GM10266 (cell line): ENCODE measurements at regions not wholly inside any gene's neighbourhood (a gene's known extent, or its start where the extent isn't known, plus 50 kb on each side); places are given as distances from the start of the nearest gene placed in this dataset.

Source experiments
- DNase-seq: peaks from one replicate; pipeline ENCODE4 v3.0.0; 2012; ENCODE audit errors: extremely low spot score
- CTCF ChIP-seq: IDR thresholded peaks from 2 replicates; pipeline ENCODE4 v1.5.1; 2012; ENCODE audit warnings: mild to moderate bottlenecking, low read depth; ENCODE audit not compliant: control insufficient read depth, insufficient read depth; ENCODE audit errors: missing control alignments

GRCh38 chr1:56411021-56411420 is 168.3 kb downstream of the PLPP3 start:
- TF ChIP-seq CTCF = no peak
- no peak for DNase-seq

GRCh38 chr1:56410405-56410804 is 169.0 kb downstream of the PLPP3 start:
- no peak for TF ChIP-seq CTCF
- no peak for DNase-seq

DNA sequence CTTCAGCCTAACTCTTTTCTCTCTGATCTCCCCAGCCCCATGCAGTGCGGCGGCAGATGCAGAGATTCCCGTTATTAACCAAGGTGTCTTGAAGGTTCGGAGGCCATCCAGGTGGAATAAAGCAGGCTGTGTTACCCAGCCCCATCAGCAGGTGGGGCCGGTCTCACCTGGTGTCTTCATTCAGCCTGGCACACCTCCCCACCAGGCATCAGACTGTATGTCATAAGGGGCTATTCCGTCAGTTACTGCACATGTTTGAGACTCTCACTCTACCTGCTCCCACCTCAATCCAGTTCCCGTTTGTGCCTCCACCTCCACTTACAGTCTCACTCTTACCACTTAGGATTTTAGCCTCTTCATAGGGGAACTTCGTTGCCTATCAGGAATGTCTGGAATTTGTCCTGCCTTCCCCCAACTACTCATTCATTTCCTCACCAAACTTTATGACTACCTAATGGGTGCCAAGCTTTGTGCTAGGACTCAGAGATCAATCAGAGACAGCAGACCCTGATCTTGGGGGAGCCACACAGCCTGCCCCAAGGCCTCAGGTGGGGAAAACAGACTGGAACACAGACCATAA is 170.2 kb downstream of the PLPP3 start:
- peak; percentile 34 for TF ChIP-seq CTCF
- no peak for DNase-seq

- no peak for DNase-seq
- TF ChIP-seq CTCF = no peak
These were observed 172.5 kb downstream of the PLPP3 start for GRCh38 chr1:56406821-56407220.

DNA sequence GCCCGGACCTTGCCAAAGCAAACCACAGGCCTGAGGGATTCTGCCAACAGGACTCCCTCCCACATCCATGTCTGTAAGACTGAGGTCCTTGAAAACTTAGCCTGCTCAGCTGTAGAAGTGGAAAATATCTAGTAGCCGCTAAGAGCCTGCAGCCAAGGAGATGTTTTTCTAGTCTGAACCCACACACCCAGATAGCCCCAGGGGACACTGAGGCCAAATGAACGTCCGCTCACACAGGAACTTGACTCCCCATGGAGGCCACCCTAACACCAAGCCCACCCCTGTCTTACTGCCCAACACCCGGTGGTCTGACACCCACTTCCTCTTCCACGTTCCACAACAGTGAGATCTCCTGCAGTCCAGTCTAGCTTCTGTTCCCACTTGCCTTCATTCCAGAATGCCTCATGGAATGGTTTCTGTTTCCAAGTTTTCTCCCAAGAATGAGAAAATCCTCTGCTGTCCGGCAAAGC is 174.8 kb downstream of the PLPP3 start:
- no peak for DNase-seq
- no peak for TF ChIP-seq CTCF

DNA sequence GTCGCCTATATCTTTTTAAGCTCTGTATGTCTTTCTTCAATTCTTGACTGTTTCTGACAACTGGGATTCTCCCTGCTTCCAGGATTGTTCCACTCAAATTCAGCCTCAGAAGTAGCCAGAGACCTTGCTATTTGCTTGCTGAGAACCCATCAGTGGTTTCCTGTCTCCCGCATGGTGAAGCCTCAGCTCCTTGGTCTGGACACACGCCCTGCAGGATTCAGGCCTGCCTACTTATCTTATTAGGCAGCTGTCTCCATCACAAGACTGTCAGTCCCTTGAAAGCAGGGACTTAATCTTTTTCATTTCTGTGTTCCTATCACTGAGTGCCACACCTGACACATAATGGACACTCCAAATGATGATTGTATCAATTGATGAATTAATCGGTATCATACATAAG is 175.3 kb downstream of the PLPP3 start:
- no peak for TF ChIP-seq CTCF
- no peak for DNase-seq

DNA sequence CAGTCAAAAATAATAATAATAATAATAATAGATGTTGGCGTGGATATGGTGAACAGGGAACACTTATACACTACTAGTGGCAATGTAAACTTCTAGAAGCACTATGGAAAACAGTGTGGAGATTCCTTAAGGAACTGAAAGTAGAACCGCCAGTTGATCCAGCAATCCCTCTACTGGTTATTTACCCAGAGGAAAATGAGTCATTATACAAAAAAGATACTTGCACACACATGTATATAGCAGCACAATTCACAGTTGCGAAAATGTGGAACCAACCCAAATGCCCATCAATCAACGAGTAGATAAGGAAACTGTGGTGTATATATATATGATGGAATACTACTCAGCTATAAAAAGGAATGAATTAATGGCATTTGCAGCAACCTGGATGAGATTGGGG is 176.0 kb downstream of the PLPP3 start:
- DNase-seq = no peak
- TF ChIP-seq CTCF = no peak
